CD14-positive monocyte (primary cell): ENCODE measurements at regions not wholly inside any gene's neighbourhood (a gene's known extent, or its start where the extent isn't known, plus 50 kb on each side); places are given as distances from the start of the nearest gene placed in this dataset.

Experiments used
- DNase-seq, 3 donors: peaks; one replicate each; pipeline ENCODE4 v3.0.0-alpha.2; 2011 to 2022
- H2AFZ ChIP-seq: 2 replicates; pipeline ENCODE4 v1.6.0; 2012; ENCODE audit warnings: mild to moderate bottlenecking, low read depth, low read length, inconsistent platforms; ENCODE audit not compliant: insufficient read depth, poor library complexity, severe bottlenecking
- H3K27ac ChIP-seq, 2 donors: 1 replicate in 1 of 2; 2 replicates in 1 of 2; pipeline ENCODE4 v1.5.1; 2012 to 2013; ENCODE audit warnings: low read length in 2 of 2, control low read depth in 1 of 2, inconsistent platforms in 1 of 2, low read depth in 1 of 2, mild to moderate bottlenecking in 1 of 2
- H3K27me3 ChIP-seq, 2 donors: one replicate each; pipeline versions ENCODE4 v1.6.0 to v1.6.1; 2011 to 2013; ENCODE audit warnings: low read length in 2 of 2; ENCODE audit not compliant: control insufficient read depth in 2 of 2, insufficient read depth in 2 of 2
- H3K36me3 ChIP-seq, 2 donors: replicated peaks in 1 of 2; 1 replicate in 1 of 2; 2 replicates in 1 of 2; pipeline versions ENCODE4 v1.5.1 to v1.6.1; 2012 to 2013; ENCODE audit warnings: low read length in 2 of 2, control low read depth in 1 of 2, inconsistent platforms in 1 of 2, mild to moderate bottlenecking in 1 of 2; ENCODE audit not compliant: insufficient read depth in 2 of 2, control insufficient read depth in 1 of 2
- H3K4me1 ChIP-seq, 2 donors: 1 replicate in 1 of 2; 2 replicates in 1 of 2; pipeline versions ENCODE4 v1.5.1 to v1.6.1; 2012 to 2013; ENCODE audit warnings: low read length in 2 of 2, control low read depth in 1 of 2, inconsistent platforms in 1 of 2, mild to moderate bottlenecking in 1 of 2, moderate library complexity in 1 of 2; ENCODE audit not compliant: insufficient read depth in 2 of 2, control insufficient read depth in 1 of 2
- H3K4me2 ChIP-seq: replicated peaks from 2 replicates; pipeline ENCODE3; 2012; ENCODE audit warnings: low read length, moderate library complexity, mild to moderate bottlenecking; ENCODE audit not compliant: poor library complexity, severe bottlenecking; ENCODE audit errors: extremely low read depth
- H3K4me3 ChIP-seq, 3 experiments: fragments of 200-600 bp in 1 of 3; sonication (generic) in 1 of 3; replicated peaks in 1 of 3; 1 replicate in 2 of 3; 2 replicates in 1 of 3; pipeline ENCODE4 v1.5.1; 2011 to 2013; ENCODE audit warnings: low read length in 3 of 3, mild to moderate bottlenecking in 3 of 3, control low read depth in 2 of 3, low read depth in 2 of 3, inconsistent platforms in 1 of 3, moderate library complexity in 1 of 3
- H3K79me2 ChIP-seq: 2 replicates; pipeline ENCODE4 v1.6.0; 2012; ENCODE audit warnings: mild to moderate bottlenecking, control low read depth, inconsistent platforms, low read length, moderate library complexity; ENCODE audit not compliant: insufficient read depth
- H3K9ac ChIP-seq: 2 replicates; pipeline ENCODE4 v1.6.0; 2017; ENCODE audit warnings: low read length, mild to moderate bottlenecking; ENCODE audit not compliant: insufficient read depth, poor library complexity, severe bottlenecking
- H3K9me3 ChIP-seq, 2 donors: replicated peaks in 1 of 2; 1 replicate in 1 of 2; 2 replicates in 1 of 2; pipeline versions ENCODE4 v1.5.1 to v1.6.1; 2012 to 2013; ENCODE audit warnings: low read length in 2 of 2, control low read depth in 1 of 2; ENCODE audit not compliant: control insufficient read depth in 1 of 2, insufficient read depth in 1 of 2
- H4K20me1 ChIP-seq: 2 replicates; pipeline ENCODE4 v1.6.0; 2012; ENCODE audit warnings: mild to moderate bottlenecking, low read length, control low read depth, moderate library complexity; ENCODE audit not compliant: insufficient read depth
- H3K27ac Mint-ChIP-seq, 7 donors: one replicate each; pipeline ENCODE4 v1.8.0; 2020; ENCODE audit warnings: mild to moderate bottlenecking in 7 of 7, mixed read lengths in 7 of 7, moderate library complexity in 6 of 7, inconsistent platforms in 2 of 7
- H3K27me3 Mint-ChIP-seq, 3 donors: one replicate each; pipeline ENCODE4 v1.8.0; 2021 to 2022; ENCODE audit warnings: low read depth in 3 of 3, mild to moderate bottlenecking in 3 of 3, mixed read lengths in 3 of 3, moderate library complexity in 3 of 3, inconsistent platforms in 1 of 3
- H3K36me3 Mint-ChIP-seq, 2 donors: one replicate each; pipeline ENCODE4 v1.8.0; 2020; ENCODE audit warnings: mixed read lengths in 2 of 2, inconsistent platforms in 1 of 2, mild to moderate bottlenecking in 1 of 2
- H3K4me1 Mint-ChIP-seq: one replicate; pipeline ENCODE4 v1.8.0; 2020; ENCODE audit warnings: mild to moderate bottlenecking, mixed read lengths
- H3K4me3 Mint-ChIP-seq, 2 donors: one replicate each; pipeline ENCODE4 v1.8.0; 2020; ENCODE audit warnings: mild to moderate bottlenecking in 2 of 2, mixed read lengths in 2 of 2, moderate library complexity in 1 of 2
- H3K9me3 Mint-ChIP-seq, 7 donors: one replicate each; pipeline ENCODE4 v1.8.0; 2020 to 2022; ENCODE audit warnings: mixed read lengths in 7 of 7, mild to moderate bottlenecking in 6 of 7, moderate library complexity in 6 of 7, inconsistent platforms in 2 of 7
- CTCF ChIP-seq: fragments of 200-600 bp; IDR thresholded peaks from one replicate; pipeline ENCODE4 v1.8.0; 2022; ENCODE audit warnings: antibody characterized with exemption, mild to moderate bottlenecking
- WGBS: methylation state at CpG from one replicate; pipeline ENCODE4 v1.1.5; 2013; ENCODE audit warnings: missing lambda C conversion rate; ENCODE audit not compliant: insufficient coverage; 5-methylcytosine and 5-hydroxymethylcytosine counted together
- intact Hi-C, 2 donors: fragments of 100-400 bp; cut with micrococcal nuclease; formaldehyde crosslinking; loops; one replicate each; pipeline versions ENCODE4 v1.15.0 to v1.15.1; 2023

DNA sequence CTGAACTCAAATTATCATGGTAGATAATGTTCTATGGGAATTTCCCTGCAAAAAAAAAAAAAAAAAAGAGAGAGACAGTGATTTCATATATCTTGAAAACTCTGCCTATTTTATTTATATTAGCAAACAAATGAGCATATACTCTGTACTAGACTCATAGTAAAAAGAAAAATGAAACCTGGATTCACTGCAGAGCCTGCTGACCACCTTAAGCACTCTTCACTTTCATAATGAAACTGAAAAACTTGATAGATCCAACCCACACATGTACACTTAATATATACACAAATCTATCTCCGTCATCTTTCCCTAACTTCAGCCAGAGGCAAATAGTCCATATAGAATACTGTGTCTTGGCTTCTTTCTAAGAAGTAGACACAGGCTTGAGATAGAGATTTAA lies 226.1 kb upstream of the KCNIP4 start:
- H3K79me2 ChIP-seq = no peaks in the 10 kb centered on the region
- H4K20me1 ChIP-seq = no peaks in the 10 kb centered on the region
- H3K27me3 ChIP-seq = no peaks in the 10 kb centered on the region
- H3K4me2 ChIP-seq = no peak overlapping the region
- H3K9me3 ChIP-seq = peaks cover 0 to 9% of the 10 kb centered on the region in 2 donors
- no peak overlapping the region for H3K4me3 ChIP-seq
- no peak overlapping the region for H2AFZ ChIP-seq
- no peak overlapping the region for H3K27ac ChIP-seq
- H3K36me3 Mint-ChIP-seq = no peaks in the 10 kb centered on the region
- no peak overlapping the region for H3K9ac ChIP-seq
- no peaks in the 10 kb centered on the region for H3K27me3 Mint-ChIP-seq
- DNase-seq = no peak
- no peaks in the 10 kb centered on the region for H3K4me1 ChIP-seq
- no peak for TF ChIP-seq CTCF
- intact Hi-C loops = no loop called here
- H3K36me3 ChIP-seq = no peaks in the 10 kb centered on the region
- peaks cover 0 to 13% (median 8%) of the 10 kb centered on the region in 7 donors for H3K9me3 Mint-ChIP-seq
- H3K27ac Mint-ChIP-seq = no peak overlapping the region
- no CpG with 5 or more reads among the region's 1 CpG for WGBS
- no peaks in the 10 kb centered on the region for H3K4me1 Mint-ChIP-seq
- H3K4me3 Mint-ChIP-seq = no peak overlapping the region

- no CpG with 5 or more reads among the region's 1 CpG for WGBS
- H3K4me2 ChIP-seq = no peak overlapping the region
- DNase-seq = no peak
- no peaks in the 10 kb centered on the region for H4K20me1 ChIP-seq
- H3K79me2 ChIP-seq = no peaks in the 10 kb centered on the region
- H3K9me3 Mint-ChIP-seq = peaks cover 1 to 14% (median 9%) of the 10 kb centered on the region in 7 donors
- intact Hi-C loops = no loop called here
- H3K4me1 ChIP-seq = no peaks in the 10 kb centered on the region
- no peak overlapping the region for H3K4me3 Mint-ChIP-seq
- no peak for TF ChIP-seq CTCF
- H3K36me3 Mint-ChIP-seq = no peaks in the 10 kb centered on the region
- no peaks in the 10 kb centered on the region for H3K27me3 Mint-ChIP-seq
- H3K27ac ChIP-seq = no peak overlapping the region
- no peaks in the 10 kb centered on the region for H3K36me3 ChIP-seq
- H3K4me3 ChIP-seq = no peak overlapping the region
- no peak overlapping the region for H3K9ac ChIP-seq
- H3K27me3 ChIP-seq = no peaks in the 10 kb centered on the region
- no peak overlapping the region for H2AFZ ChIP-seq
- H3K27ac Mint-ChIP-seq = no peak overlapping the region
- peaks cover 0 to 5% of the 10 kb centered on the region in 2 donors for H3K9me3 ChIP-seq
- no peaks in the 10 kb centered on the region for H3K4me1 Mint-ChIP-seq
These were observed 221.8 kb upstream of the KCNIP4 start for GRCh38 chr4:22170353-22170752.
